KMS-11 (cell line): ENCODE measurements at regions not wholly inside any gene's neighbourhood (a gene's known extent, or its start where the extent isn't known, plus 50 kb on each side); places are given as distances from the start of the nearest gene placed in this dataset.

Experiments
- H2AFZ ChIP-seq: fragments of 200-600 bp; sonication (generic); 2 replicates; pipeline ENCODE4 v1.6.1; 2016; ENCODE audit warnings: antibody characterized with exemption, mixed run types, low read depth
- H3K27ac ChIP-seq: fragments of 200-600 bp; sonication (generic); 2 replicates; pipeline ENCODE4 v1.6.1; 2016; ENCODE audit warnings: mild to moderate bottlenecking, mixed run types
- H3K27me3 ChIP-seq: fragments of 200-600 bp; sonication (generic); 2 replicates; pipeline ENCODE4 v1.6.1; 2017; ENCODE audit warnings: mild to moderate bottlenecking, low read depth, mixed run types, moderate library complexity; ENCODE audit not compliant: insufficient read depth
- H3K36me3 ChIP-seq: fragments of 200-600 bp; sonication (generic); 2 replicates; pipeline ENCODE4 v1.6.1; 2017; ENCODE audit warnings: mild to moderate bottlenecking, mixed run types; ENCODE audit not compliant: insufficient read depth
- H3K4me1 ChIP-seq: fragments of 200-600 bp; sonication (generic); 2 replicates; pipeline ENCODE4 v1.6.1; 2016; ENCODE audit warnings: mild to moderate bottlenecking, low read depth, mixed run types; ENCODE audit not compliant: poor library complexity, severe bottlenecking
- H3K4me2 ChIP-seq: fragments of 200-600 bp; sonication (generic); 2 replicates; pipeline ENCODE4 v1.7.0; 2016; ENCODE audit warnings: mild to moderate bottlenecking, mixed run types
- H3K4me3 ChIP-seq: fragments of 200-600 bp; sonication (generic); IDR thresholded peaks from 2 replicates; pipeline ENCODE4 v1.6.1; 2017; ENCODE audit warnings: low read depth, low read length, mixed read lengths; ENCODE audit not compliant: insufficient read depth
- H3K79me2 ChIP-seq: fragments of 200-600 bp; sonication (generic); 2 replicates; pipeline ENCODE4 v1.6.1; 2016; ENCODE audit warnings: low read depth, mixed run types; ENCODE audit not compliant: insufficient read depth
- H3K9ac ChIP-seq: fragments of 200-600 bp; sonication (generic); 2 replicates; pipeline ENCODE4 v1.6.1; 2016; ENCODE audit warnings: mild to moderate bottlenecking, mixed run types
- H4K20me1 ChIP-seq: fragments of 200-600 bp; sonication (generic); 2 replicates; pipeline ENCODE4 v1.6.1; 2016; ENCODE audit warnings: mild to moderate bottlenecking, mixed run types; ENCODE audit not compliant: insufficient read depth
- TF ChIP-seq, protein P1 (sequence below): fragments of 200-600 bp; sonication (generic); conservative IDR thresholded peaks from 2 replicates; pipeline ENCODE4 v1.6.1; 2017; ENCODE audit warnings: low read depth, mild to moderate bottlenecking, antibody characterized with exemption, low read length, moderate library complexity, mixed read lengths

DNA sequence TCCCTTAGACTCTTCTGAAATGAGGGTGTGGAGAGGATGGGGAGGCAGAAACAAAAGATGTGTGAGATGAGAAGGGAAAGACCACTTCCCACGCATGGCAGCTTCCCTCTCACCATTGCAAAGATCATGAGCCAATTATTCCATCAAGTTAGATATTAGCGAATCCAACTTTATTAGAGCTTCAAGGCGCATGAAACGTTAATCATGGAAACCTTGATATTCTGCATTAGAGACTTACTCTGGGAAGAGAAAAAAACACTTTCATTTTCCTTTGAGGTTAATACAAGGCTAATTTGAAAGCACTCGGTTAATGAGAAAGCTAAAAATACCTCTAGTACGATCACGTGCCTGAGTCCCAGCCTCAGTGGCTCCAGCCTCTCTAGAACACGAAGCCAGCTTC, 220.6 kb upstream of the RPL38 start:
- no peak overlapping the region for H3K4me2 ChIP-seq
- H3K27me3 ChIP-seq: peaks cover 30% of the 10 kb centered on the region; the same call in 1 of the 2 replicates
- H3K27ac ChIP-seq: no peak overlapping the region
- no peaks in the 10 kb centered on the region for H3K36me3 ChIP-seq
- TF ChIP-seq, protein P1, sequence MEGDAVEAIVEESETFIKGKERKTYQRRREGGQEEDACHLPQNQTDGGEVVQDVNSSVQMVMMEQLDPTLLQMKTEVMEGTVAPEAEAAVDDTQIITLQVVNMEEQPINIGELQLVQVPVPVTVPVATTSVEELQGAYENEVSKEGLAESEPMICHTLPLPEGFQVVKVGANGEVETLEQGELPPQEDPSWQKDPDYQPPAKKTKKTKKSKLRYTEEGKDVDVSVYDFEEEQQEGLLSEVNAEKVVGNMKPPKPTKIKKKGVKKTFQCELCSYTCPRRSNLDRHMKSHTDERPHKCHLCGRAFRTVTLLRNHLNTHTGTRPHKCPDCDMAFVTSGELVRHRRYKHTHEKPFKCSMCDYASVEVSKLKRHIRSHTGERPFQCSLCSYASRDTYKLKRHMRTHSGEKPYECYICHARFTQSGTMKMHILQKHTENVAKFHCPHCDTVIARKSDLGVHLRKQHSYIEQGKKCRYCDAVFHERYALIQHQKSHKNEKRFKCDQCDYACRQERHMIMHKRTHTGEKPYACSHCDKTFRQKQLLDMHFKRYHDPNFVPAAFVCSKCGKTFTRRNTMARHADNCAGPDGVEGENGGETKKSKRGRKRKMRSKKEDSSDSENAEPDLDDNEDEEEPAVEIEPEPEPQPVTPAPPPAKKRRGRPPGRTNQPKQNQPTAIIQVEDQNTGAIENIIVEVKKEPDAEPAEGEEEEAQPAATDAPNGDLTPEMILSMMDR: no peak
- H3K4me1 ChIP-seq: no peaks in the 10 kb centered on the region
- H4K20me1 ChIP-seq: no peaks in the 10 kb centered on the region
- no peaks in the 10 kb centered on the region for H3K79me2 ChIP-seq
- no peak overlapping the region for H3K9ac ChIP-seq
- no peak overlapping the region for H3K4me3 ChIP-seq
- H2AFZ ChIP-seq: no peak overlapping the region

DNA sequence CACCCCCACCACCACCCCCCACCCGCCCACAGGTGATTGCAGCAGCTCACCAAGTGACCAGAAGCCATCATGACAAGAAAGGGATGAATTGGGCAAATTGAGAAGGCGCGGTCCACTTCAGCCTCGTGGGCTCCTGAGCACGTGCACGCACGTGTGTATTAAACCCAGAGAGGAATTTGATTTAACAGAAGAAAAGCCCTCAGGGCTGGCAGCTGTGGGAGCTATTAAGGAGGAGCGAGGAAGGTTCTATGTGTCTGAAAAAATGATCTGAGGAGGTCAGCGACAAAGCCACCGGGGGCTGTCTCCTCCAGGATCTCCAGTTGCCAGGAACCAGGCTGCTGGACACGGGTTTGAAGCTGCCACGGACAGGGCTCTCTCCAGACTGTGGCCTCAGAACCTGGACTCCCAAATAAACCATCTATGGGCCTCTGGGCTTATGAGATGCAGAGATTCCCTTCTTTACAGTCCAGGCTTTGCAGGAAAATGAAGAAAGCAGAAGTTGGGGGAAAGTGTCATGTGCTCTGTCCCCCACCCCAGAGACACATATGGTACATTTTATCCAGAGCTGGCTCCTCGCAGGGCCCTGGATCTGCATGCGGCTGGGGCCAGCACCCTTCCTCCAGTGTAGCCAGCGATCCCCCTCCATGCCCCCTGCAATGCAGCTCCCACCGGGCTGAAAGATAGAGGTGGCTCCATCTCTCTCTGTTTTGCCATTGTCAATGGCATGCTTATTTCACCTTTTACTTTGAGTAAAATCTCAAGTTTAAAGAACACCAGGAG, 219.7 kb upstream of the RPL38 start:
- no peak overlapping the region for H3K4me3 ChIP-seq
- no peaks in the 10 kb centered on the region for H3K4me1 ChIP-seq
- no peak overlapping the region for H3K27ac ChIP-seq
- H2AFZ ChIP-seq: no peak overlapping the region
- peaks cover 30% of the 10 kb centered on the region; the same call in 1 of the 2 replicates for H3K27me3 ChIP-seq
- H3K4me2 ChIP-seq: no peak overlapping the region
- H3K36me3 ChIP-seq: no peaks in the 10 kb centered on the region
- H4K20me1 ChIP-seq: no peaks in the 10 kb centered on the region
- no peaks in the 10 kb centered on the region for H3K79me2 ChIP-seq
- TF ChIP-seq, protein P1: no peak
- no peak overlapping the region for H3K9ac ChIP-seq

DNA sequence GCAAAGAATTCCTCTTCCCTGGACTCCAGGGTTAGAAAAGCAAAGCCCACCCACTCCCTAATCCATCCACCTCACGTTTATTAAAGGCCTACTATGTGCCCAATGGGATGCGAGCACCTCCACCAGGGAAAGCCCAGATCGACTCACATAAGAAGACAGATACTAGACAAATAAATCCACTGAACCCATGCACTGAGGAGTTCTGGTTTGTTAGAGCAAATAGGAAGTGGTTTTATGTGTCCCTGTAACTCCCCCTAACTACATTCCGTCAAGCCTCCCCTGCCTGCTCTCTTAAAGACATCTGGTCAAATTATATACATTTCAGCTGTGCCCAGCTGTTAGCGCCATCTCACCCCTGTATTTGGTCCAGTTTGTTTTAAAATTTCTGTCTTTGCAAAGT, 218.5 kb upstream of the RPL38 start:
- Histone ChIP-seq H3K9ac (no peak overlapping the region), H2AFZ (no peak overlapping the region), H3K4me2 (no peak overlapping the region), H4K20me1 (no peaks in the 10 kb centered on the region), H3K4me3 (no peak overlapping the region), H3K36me3 (no peaks in the 10 kb centered on the region), H3K27me3 (peaks cover 27% of the 10 kb centered on the region; the same call in 1 of the 2 replicates), H3K79me2 (no peaks in the 10 kb centered on the region), H3K4me1 (no peaks in the 10 kb centered on the region), H3K27ac (no peak overlapping the region)
- TF ChIP-seq, protein P1: no peak

DNA sequence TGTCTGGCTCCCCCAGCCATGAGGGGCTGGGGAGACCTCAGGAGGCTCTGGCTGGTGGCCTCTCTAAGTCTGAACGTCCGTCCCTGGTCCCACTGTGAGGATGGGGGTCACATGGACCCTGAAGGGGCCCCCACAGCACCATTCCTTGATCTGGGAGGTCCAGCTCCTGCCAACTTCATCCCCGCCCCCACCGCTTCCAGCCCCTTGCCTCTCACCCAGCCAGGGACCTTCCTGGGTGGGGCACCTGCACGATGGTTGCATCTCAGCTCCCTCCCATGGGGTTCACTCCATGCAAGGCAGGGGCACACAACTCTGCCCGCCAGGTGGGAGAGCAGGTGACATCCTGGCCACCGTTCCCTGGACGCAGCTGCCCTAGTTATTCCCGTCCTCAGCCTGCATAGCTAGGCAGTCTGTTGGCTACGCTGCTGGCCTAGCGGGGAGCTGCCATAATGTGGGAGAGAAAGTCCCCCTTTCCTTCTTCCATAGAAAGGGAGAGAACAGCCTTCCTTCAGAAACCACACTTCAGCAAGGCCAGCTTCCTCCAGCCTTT, 217.9 kb upstream of the RPL38 start:
- Histone ChIP-seq H3K4me1 (no peaks in the 10 kb centered on the region), H4K20me1 (no peaks in the 10 kb centered on the region), H3K27me3 (peaks cover 29% of the 10 kb centered on the region; the same call in 1 of the 2 replicates), H3K4me3 (no peak overlapping the region), H2AFZ (no peak overlapping the region), H3K79me2 (no peaks in the 10 kb centered on the region), H3K9ac (no peak overlapping the region), H3K27ac (no peak overlapping the region), H3K4me2 (no peak overlapping the region), H3K36me3 (no peaks in the 10 kb centered on the region)
- TF ChIP-seq, protein P1: no peak
